ENCODE measurements at regions not wholly inside any gene's neighbourhood (a gene's known extent, or its start where the extent isn't known, plus 50 kb on each side); places are given as distances from the start of the nearest gene placed in this dataset.

GRCh38 chr10:43882711-43883110 lies 234.0 kb upstream of the ZNF32 start:
- TF ChIP-seq, protein P1, sequence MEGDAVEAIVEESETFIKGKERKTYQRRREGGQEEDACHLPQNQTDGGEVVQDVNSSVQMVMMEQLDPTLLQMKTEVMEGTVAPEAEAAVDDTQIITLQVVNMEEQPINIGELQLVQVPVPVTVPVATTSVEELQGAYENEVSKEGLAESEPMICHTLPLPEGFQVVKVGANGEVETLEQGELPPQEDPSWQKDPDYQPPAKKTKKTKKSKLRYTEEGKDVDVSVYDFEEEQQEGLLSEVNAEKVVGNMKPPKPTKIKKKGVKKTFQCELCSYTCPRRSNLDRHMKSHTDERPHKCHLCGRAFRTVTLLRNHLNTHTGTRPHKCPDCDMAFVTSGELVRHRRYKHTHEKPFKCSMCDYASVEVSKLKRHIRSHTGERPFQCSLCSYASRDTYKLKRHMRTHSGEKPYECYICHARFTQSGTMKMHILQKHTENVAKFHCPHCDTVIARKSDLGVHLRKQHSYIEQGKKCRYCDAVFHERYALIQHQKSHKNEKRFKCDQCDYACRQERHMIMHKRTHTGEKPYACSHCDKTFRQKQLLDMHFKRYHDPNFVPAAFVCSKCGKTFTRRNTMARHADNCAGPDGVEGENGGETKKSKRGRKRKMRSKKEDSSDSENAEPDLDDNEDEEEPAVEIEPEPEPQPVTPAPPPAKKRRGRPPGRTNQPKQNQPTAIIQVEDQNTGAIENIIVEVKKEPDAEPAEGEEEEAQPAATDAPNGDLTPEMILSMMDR (IDR thresholded peaks at IDR 0.05; ENCODE audit: insufficient read depth, low read length, severe bottlenecking): no peak
- DNase-seq (ENCODE audit: low read depth) (no peak), FAIRE-seq (no peak)
- no peaks in the 10 kb centered on the region for H3K27me3 ChIP-seq (ENCODE audit: control insufficient read depth, insufficient read depth, low read length)
- no peak overlapping the region for H3K4me3 ChIP-seq (ENCODE audit: low read depth, low read length)
- H3K36me3 ChIP-seq (ENCODE audit: control insufficient read depth, insufficient read depth, low read length): no peaks in the 10 kb centered on the region

- DNase-seq (ENCODE audit: low read depth): no peak
- H3K36me3 ChIP-seq (ENCODE audit: control insufficient read depth, insufficient read depth, low read length): no peaks in the 10 kb centered on the region
- no peaks in the 10 kb centered on the region for H3K27me3 ChIP-seq (ENCODE audit: control insufficient read depth, insufficient read depth, low read length)
- no peak overlapping the region for H3K4me3 ChIP-seq (ENCODE audit: low read depth, low read length)
- no peak for FAIRE-seq
- TF ChIP-seq, protein P1 (IDR thresholded peaks at IDR 0.05; ENCODE audit: insufficient read depth, low read length, severe bottlenecking): no peak
These were observed 233.0 kb upstream of the ZNF32 start for GRCh38 chr10:43881657-43882056.

DNA sequence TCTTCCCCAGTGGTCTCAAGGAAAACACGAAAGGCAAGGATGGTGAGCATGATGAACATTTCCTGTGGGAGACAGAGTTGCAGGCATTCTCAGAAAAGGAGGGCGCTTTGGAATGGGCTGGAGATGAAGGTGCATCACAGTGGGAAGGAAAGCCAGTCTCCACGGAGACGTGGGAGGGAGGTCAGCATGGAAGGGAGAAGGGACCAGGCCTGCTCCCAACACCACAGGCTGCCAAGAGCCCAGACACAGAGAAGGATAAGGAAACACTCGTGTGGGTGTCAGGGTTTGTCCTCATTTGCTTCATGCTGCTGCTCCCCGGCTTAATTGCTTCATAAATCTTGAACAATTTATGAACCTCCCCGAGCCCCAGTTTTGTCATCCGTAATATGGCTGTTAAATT lies 231.5 kb upstream of the ZNF32 start:
- H3K36me3 ChIP-seq (ENCODE audit: control insufficient read depth, insufficient read depth, low read length): no peaks in the 10 kb centered on the region
- H3K27me3 ChIP-seq (ENCODE audit: control insufficient read depth, insufficient read depth, low read length): no peaks in the 10 kb centered on the region
- H3K4me3 ChIP-seq (ENCODE audit: low read depth, low read length): no peak overlapping the region
- no peak for DNase-seq (ENCODE audit: low read depth)
- TF ChIP-seq, protein P1 (IDR thresholded peaks at IDR 0.05; ENCODE audit: insufficient read depth, low read length, severe bottlenecking): no peak
- no peak for FAIRE-seq

DNA sequence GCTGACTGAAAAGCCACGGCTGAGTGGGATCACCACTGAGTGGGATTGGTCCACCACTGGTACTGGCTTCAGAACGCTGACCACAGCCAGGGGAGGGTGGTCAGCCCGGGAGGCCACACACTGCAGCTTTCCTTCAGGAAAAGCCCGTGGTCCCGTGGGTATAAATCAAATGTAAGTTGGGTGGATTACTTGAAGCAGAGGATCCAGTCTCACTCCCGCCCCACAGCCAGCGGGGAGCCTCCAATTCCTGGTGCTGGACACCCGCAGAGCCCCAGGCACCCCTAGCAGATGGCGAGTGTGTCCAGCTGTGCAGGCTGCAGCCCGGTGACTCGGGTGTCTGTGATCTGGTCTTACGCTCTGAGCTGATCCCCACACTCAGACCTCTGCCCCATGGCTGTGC lies 231.1 kb upstream of the ZNF32 start:
- H3K4me3 ChIP-seq (ENCODE audit: low read depth, low read length): no peak overlapping the region
- no peaks in the 10 kb centered on the region for H3K27me3 ChIP-seq (ENCODE audit: control insufficient read depth, insufficient read depth, low read length)
- no peak for DNase-seq (ENCODE audit: low read depth)
- no peak for FAIRE-seq
- H3K36me3 ChIP-seq (ENCODE audit: control insufficient read depth, insufficient read depth, low read length): no peaks in the 10 kb centered on the region
- TF ChIP-seq, protein P1 (IDR thresholded peaks at IDR 0.05; ENCODE audit: insufficient read depth, low read length, severe bottlenecking): no peak

DNA sequence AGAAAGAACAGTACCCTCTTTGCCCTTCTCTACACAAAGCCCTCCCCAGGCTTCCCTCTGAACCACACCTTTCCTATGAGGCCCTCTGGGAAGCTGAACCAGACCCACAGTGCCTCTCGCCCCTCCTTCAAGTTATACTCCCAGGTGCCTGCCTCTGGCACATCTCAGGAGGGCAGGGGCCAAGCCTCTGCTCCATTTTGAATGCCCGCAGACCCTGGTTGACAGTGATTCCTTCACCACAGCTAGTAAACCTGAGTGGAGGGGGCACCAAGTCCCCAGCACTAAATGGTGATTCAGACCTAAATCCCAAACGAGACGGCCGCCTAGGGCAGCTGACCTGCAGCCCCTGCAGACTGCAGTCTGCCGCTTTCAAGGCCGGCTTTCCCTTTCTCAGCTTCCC lies 230.5 kb upstream of the ZNF32 start:
- no peak for DNase-seq (ENCODE audit: low read depth)
- no peaks in the 10 kb centered on the region for H3K27me3 ChIP-seq (ENCODE audit: control insufficient read depth, insufficient read depth, low read length)
- no peak for FAIRE-seq
- no peak overlapping the region for H3K4me3 ChIP-seq (ENCODE audit: low read depth, low read length)
- no peaks in the 10 kb centered on the region for H3K36me3 ChIP-seq (ENCODE audit: control insufficient read depth, insufficient read depth, low read length)
- TF ChIP-seq, protein P1 (IDR thresholded peaks at IDR 0.05; ENCODE audit: insufficient read depth, low read length, severe bottlenecking): no peak

- Histone ChIP-seq H3K36me3 (ENCODE audit: control insufficient read depth, insufficient read depth, low read length) (no peaks in the 10 kb centered on the region), H3K27me3 (ENCODE audit: control insufficient read depth, insufficient read depth, low read length) (no peaks in the 10 kb centered on the region), H3K4me3 (ENCODE audit: low read depth, low read length) (no peak overlapping the region)
- DNase-seq (ENCODE audit: low read depth) (no peak), FAIRE-seq (no peak)
- TF ChIP-seq, protein P1 (IDR thresholded peaks at IDR 0.05; ENCODE audit: insufficient read depth, low read length, severe bottlenecking): no peak
These were observed 229.7 kb upstream of the ZNF32 start for GRCh38 chr10:43878386-43878785.

Measured in bronchial epithelial cell (primary cell).